OCI-LY1 (cell line): ENCODE measurements at regions not wholly inside any gene's neighbourhood (a gene's known extent, or its start where the extent isn't known, plus 50 kb on each side); places are given as distances from the start of the nearest gene placed in this dataset.
A peak's percentile ranks its signal among the peaks of the same experiment; 100 is the strongest.

Experiments
- H2AFZ ChIP-seq: fragments of 200-600 bp; sonication (generic), shearing (Covaris generic); 2 replicates; pipeline ENCODE4 v1.6.0; 2014; ENCODE audit warnings: antibody characterized with exemption, mild to moderate bottlenecking, low read length
- H3F3A ChIP-seq: fragments of 200-600 bp; sonication (generic), shearing (Covaris generic); 2 replicates; pipeline ENCODE4 v1.6.0; 2014; ENCODE audit warnings: mild to moderate bottlenecking, antibody characterized with exemption, low read length, moderate library complexity; ENCODE audit not compliant: insufficient read depth
- H3K27ac ChIP-seq: fragments of 200-600 bp; sonication (generic); 2 replicates; pipeline ENCODE4 v1.5.1; 2014; ENCODE audit warnings: low read length, mixed run types, mild to moderate bottlenecking, low read depth; ENCODE audit not compliant: poor library complexity, severe bottlenecking
- H3K27me3 ChIP-seq: fragments of 200-600 bp; sonication (generic); 2 replicates; pipeline ENCODE4 v1.6.0; 2014; ENCODE audit warnings: antibody characterized with exemption, mild to moderate bottlenecking, low read length, moderate library complexity; ENCODE audit not compliant: insufficient read depth
- H3K36me3 ChIP-seq: fragments of 200-600 bp; sonication (generic); 2 replicates; pipeline ENCODE4 v1.6.1; 2014; ENCODE audit warnings: mild to moderate bottlenecking, antibody characterized with exemption, low read length, moderate library complexity, mixed read lengths; ENCODE audit not compliant: insufficient read depth
- H3K4me1 ChIP-seq: fragments of 200-600 bp; sonication (generic); 2 replicates; pipeline ENCODE4 v1.5.1; 2014; ENCODE audit warnings: mild to moderate bottlenecking, low read length, moderate library complexity; ENCODE audit not compliant: insufficient read depth, severe bottlenecking
- H3K4me2 ChIP-seq: fragments of 200-600 bp; sonication (generic), shearing (Covaris generic); 2 replicates; pipeline ENCODE4 v1.6.1; 2014; ENCODE audit warnings: low read length
- H3K4me3 ChIP-seq: fragments of 200-600 bp; sonication (generic); 2 replicates; pipeline ENCODE4 v1.5.1; 2014; ENCODE audit warnings: low read length, low read depth, mild to moderate bottlenecking, mixed read lengths; ENCODE audit not compliant: poor library complexity, severe bottlenecking
- H3K79me2 ChIP-seq: fragments of 200-600 bp; shearing (Covaris generic); 2 replicates; pipeline ENCODE4 v1.6.1; 2016; ENCODE audit warnings: mixed run types, low read length, mixed read lengths; ENCODE audit not compliant: insufficient read depth
- H3K9ac ChIP-seq: fragments of 200-600 bp; sonication (generic), shearing (Covaris generic); 2 replicates; pipeline ENCODE4 v1.6.1; 2014; ENCODE audit warnings: mild to moderate bottlenecking, low read length, mixed read lengths
- H3K9me2 ChIP-seq: fragments of 200-600 bp; sonication (generic), shearing (Covaris generic); 2 replicates; pipeline ENCODE4 v1.6.1; 2014; ENCODE audit warnings: low read depth, mild to moderate bottlenecking, low read length, mixed read lengths
- H3K9me3 ChIP-seq: fragments of 200-600 bp; shearing (Covaris generic); 2 replicates; pipeline ENCODE4 v1.6.1; 2014; ENCODE audit warnings: low read length, mixed read lengths
- H4K20me1 ChIP-seq: fragments of 200-600 bp; sonication (generic), shearing (Covaris generic); 2 replicates; pipeline ENCODE4 v1.6.0; 2016; ENCODE audit warnings: mild to moderate bottlenecking, low read length; ENCODE audit not compliant: insufficient read depth
- EZH2 ChIP-seq: fragments of 200-600 bp; sonication (generic), shearing (Covaris generic); IDR thresholded peaks from 2 replicates; pipeline ENCODE4 v1.8.0; 2017; ENCODE audit warnings: borderline replicate concordance, mixed run types, mild to moderate bottlenecking, antibody characterized with exemption, low read length, moderate library complexity, mixed read lengths
- TF ChIP-seq, protein P1 (sequence below): fragments of 200-600 bp; sonication (generic), shearing (Covaris generic); IDR thresholded peaks from 2 replicates; pipeline ENCODE4 v1.5.1; 2017; ENCODE audit warnings: mild to moderate bottlenecking, antibody characterized with exemption, low read length, moderate library complexity, mixed read lengths

DNA sequence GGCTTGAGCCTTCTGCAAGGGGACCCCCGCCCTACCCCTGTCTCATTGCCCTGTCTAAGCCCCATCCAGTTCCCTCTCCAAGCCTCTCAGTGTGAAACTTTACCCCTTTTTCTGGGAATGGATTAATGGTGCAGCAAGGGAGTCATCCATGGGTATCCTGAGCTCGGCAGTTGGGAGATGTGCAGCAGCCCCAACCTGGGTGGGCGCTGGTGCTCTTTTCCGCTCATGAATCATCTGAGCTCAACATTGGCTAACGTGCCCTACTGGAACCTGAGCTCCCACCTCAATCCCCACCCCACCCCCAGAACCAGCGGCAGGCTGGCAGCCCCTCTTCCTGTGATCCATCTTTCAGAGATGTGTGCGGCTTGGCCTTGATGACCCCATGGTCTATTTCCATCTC lies 130.3 kb upstream of the MSX1 start:
- Histone ChIP-seq H3K36me3 (no peaks in the 10 kb centered on the region; the same call in 1 of the 2 replicates), H3K4me1 (no peaks in the 10 kb centered on the region), H3F3A (no peaks in the 10 kb centered on the region), H3K4me2 (no peak overlapping the region), H3K9ac (no peak overlapping the region), H2AFZ (no peak overlapping the region), H3K9me2 (no peaks in the 10 kb centered on the region), H3K4me3 (no peak overlapping the region), H3K27ac (no peak overlapping the region), H3K79me2 (no peaks in the 10 kb centered on the region), H3K9me3 (no peaks in the 10 kb centered on the region), H3K27me3 (no peaks in the 10 kb centered on the region), H4K20me1 (no peaks in the 10 kb centered on the region)
- TF ChIP-seq, protein P1, sequence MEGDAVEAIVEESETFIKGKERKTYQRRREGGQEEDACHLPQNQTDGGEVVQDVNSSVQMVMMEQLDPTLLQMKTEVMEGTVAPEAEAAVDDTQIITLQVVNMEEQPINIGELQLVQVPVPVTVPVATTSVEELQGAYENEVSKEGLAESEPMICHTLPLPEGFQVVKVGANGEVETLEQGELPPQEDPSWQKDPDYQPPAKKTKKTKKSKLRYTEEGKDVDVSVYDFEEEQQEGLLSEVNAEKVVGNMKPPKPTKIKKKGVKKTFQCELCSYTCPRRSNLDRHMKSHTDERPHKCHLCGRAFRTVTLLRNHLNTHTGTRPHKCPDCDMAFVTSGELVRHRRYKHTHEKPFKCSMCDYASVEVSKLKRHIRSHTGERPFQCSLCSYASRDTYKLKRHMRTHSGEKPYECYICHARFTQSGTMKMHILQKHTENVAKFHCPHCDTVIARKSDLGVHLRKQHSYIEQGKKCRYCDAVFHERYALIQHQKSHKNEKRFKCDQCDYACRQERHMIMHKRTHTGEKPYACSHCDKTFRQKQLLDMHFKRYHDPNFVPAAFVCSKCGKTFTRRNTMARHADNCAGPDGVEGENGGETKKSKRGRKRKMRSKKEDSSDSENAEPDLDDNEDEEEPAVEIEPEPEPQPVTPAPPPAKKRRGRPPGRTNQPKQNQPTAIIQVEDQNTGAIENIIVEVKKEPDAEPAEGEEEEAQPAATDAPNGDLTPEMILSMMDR = no peak
- no peak for TF ChIP-seq EZH2

GRCh38 chr4:4727536-4727935 lies 131.9 kb upstream of the MSX1 start:
- H3K27me3 ChIP-seq = no peaks in the 10 kb centered on the region
- no peaks in the 10 kb centered on the region for H3K9me3 ChIP-seq
- no peak overlapping the region for H3K27ac ChIP-seq

DNA sequence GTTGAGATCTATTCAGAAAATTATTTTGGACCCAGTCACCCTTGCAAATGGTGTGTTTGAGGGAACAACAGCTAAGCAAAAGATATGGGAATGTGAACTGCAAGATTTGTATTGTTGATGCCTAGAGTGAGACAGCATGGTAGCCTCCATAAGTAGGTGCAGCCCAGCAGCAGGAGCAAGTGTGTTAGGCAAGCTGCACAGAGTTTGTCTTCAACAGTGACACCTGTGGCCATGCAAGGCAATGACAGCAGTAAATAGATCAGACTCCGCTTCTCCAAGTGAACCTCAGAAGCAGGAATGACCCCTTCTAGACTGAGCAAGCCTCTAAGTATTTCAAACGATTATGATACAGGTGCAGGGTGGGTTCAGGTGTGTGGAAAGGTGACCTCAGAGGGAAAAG lies 133.4 kb upstream of the MSX1 start:
- H2AFZ ChIP-seq = no peak overlapping the region
- no peaks in the 10 kb centered on the region for H3F3A ChIP-seq
- H3K79me2 ChIP-seq = no peaks in the 10 kb centered on the region
- H3K9me2 ChIP-seq = no peaks in the 10 kb centered on the region
- H3K4me1 ChIP-seq = no peaks in the 10 kb centered on the region
- no peak overlapping the region for H3K4me3 ChIP-seq
- no peak overlapping the region for H3K4me2 ChIP-seq
- no peaks in the 10 kb centered on the region; the same call in 1 of the 2 replicates for H3K36me3 ChIP-seq
- no peaks in the 10 kb centered on the region for H3K27me3 ChIP-seq
- no peak for TF ChIP-seq EZH2
- TF ChIP-seq, protein P1 = peak; percentile 11; the same call in 1 of the 2 replicates
- H3K27ac ChIP-seq = no peak overlapping the region
- H3K9ac ChIP-seq = no peak overlapping the region
- H4K20me1 ChIP-seq = no peaks in the 10 kb centered on the region
- H3K9me3 ChIP-seq = no peaks in the 10 kb centered on the region

More at GRCh38 chr4:4727536-4727935, 131.9 kb upstream of the MSX1 start:
- H3K4me1 ChIP-seq = no peaks in the 10 kb centered on the region
- no peaks in the 10 kb centered on the region; the same call in 1 of the 2 replicates for H3K36me3 ChIP-seq
- no peak overlapping the region for H3K4me2 ChIP-seq
- TF ChIP-seq, protein P1 = no peak
- no peaks in the 10 kb centered on the region for H4K20me1 ChIP-seq
- no peaks in the 10 kb centered on the region for H3F3A ChIP-seq
- H3K79me2 ChIP-seq = no peaks in the 10 kb centered on the region
- no peak overlapping the region for H3K4me3 ChIP-seq
- H2AFZ ChIP-seq = no peak overlapping the region
- H3K9ac ChIP-seq = no peak overlapping the region
- no peaks in the 10 kb centered on the region for H3K9me2 ChIP-seq
